ENCODE measurements at regions not wholly inside any gene's neighbourhood (a gene's known extent, or its start where the extent isn't known, plus 50 kb on each side); places are given as distances from the start of the nearest gene placed in this dataset.

DNA sequence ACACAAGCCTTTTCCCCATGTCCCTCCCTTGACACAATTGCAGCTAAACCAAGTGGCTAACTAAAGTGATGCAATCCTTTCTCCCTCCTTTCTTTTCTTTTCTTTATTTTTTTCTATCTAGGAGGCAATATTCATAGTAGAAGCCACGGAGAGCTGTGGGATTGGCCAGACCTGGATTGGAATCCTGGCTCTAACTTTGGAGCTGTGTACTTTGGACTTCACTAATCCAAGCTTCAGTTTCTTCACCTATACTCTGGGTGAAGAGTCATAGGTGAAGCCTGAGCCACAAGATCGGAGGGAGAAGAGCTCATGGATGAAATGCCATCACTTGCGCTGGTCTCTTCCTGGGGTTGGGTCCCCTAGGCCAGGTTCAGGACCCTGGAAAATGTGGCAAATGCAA, 177.2 kb downstream of the IRX5 start:
- Histone ChIP-seq H3K4me2 (ENCODE audit: low read length) (no peak overlapping the region), H3K27me3 (ENCODE audit: low read length) (no peaks in the 10 kb centered on the region), H3K9me2 (replicated peaks; ENCODE audit: low read length) (no peaks in the 10 kb centered on the region), H2AFZ (ENCODE audit: low read length) (no peak overlapping the region), H3F3A (ENCODE audit: low read length, unreplicated experiment) (no peaks in the 10 kb centered on the region), H4K20me1 (ENCODE audit: low read length) (no peaks in the 10 kb centered on the region), H3K79me2 (ENCODE audit: low read length) (no peaks in the 10 kb centered on the region), H3K27ac (ENCODE audit: low read length) (no peak overlapping the region), H3K4me1 (ENCODE audit: insufficient read depth, low read length) (no peaks in the 10 kb centered on the region), H3K4me3 (ENCODE audit: low read length) (no peak overlapping the region), H3K36me3 (ENCODE audit: low read depth, low read length) (no peaks in the 10 kb centered on the region), H3K9me3 (ENCODE audit: low read length) (no peaks in the 10 kb centered on the region), H3K9ac (ENCODE audit: low read length) (no peak overlapping the region)
- ATAC-seq (no peak), DNase-seq (no peak)
- POLR2A ChIA-PET (ENCODE audit: unreplicated experiment), result no interaction called here
- no TSS peak for BruUV-seq (replicated peaks)
- TF ChIP-seq EZH2 (IDR thresholded peaks at IDR 0.05; ENCODE audit: low read length, unreplicated experiment) (no peak), EZH2phosphoT487 (IDR thresholded peaks at IDR 0.05; ENCODE audit: borderline replicate concordance, low read length) (no peak)
- TF ChIP-seq, protein P1, sequence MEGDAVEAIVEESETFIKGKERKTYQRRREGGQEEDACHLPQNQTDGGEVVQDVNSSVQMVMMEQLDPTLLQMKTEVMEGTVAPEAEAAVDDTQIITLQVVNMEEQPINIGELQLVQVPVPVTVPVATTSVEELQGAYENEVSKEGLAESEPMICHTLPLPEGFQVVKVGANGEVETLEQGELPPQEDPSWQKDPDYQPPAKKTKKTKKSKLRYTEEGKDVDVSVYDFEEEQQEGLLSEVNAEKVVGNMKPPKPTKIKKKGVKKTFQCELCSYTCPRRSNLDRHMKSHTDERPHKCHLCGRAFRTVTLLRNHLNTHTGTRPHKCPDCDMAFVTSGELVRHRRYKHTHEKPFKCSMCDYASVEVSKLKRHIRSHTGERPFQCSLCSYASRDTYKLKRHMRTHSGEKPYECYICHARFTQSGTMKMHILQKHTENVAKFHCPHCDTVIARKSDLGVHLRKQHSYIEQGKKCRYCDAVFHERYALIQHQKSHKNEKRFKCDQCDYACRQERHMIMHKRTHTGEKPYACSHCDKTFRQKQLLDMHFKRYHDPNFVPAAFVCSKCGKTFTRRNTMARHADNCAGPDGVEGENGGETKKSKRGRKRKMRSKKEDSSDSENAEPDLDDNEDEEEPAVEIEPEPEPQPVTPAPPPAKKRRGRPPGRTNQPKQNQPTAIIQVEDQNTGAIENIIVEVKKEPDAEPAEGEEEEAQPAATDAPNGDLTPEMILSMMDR (conservative IDR thresholded peaks at IDR 0.05; ENCODE audit: low read depth, low read length), result no peak
- intact Hi-C loops (cut with micrococcal nuclease), result no loop called here
- CTCF ChIA-PET, result no interaction called here

DNA sequence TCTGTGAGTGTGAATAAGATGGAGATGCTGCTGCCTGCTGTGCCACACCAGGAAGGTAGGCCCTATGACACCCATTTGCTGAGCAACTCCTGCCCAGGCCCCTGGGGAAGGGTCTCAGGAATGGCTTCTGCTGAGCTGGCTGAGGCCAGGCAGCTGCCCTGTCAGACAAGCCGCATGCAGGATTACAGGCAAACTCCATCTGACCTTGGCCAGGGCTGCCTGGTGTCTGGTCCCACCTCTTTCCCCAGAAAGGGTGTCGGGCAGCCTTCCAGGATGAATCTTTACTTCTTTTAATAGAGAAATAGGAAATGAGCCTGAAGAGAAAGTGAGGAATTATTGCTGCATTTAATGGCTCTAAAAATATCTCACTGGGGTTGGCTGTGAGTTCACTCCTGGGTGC, 182.5 kb downstream of the IRX5 start:
- Histone ChIP-seq H3K27me3 (ENCODE audit: low read length) (no peaks in the 10 kb centered on the region), H3K79me2 (ENCODE audit: low read length) (no peaks in the 10 kb centered on the region), H3F3A (ENCODE audit: low read length, unreplicated experiment) (no peaks in the 10 kb centered on the region), H3K9me2 (replicated peaks; ENCODE audit: low read length) (no peaks in the 10 kb centered on the region), H3K9me3 (ENCODE audit: low read length) (no peaks in the 10 kb centered on the region), H3K27ac (ENCODE audit: low read length) (no peak overlapping the region), H2AFZ (ENCODE audit: low read length) (no peak overlapping the region), H3K36me3 (ENCODE audit: low read depth, low read length) (no peaks in the 10 kb centered on the region), H4K20me1 (ENCODE audit: low read length) (no peaks in the 10 kb centered on the region), H3K9ac (ENCODE audit: low read length) (no peak overlapping the region), H3K4me2 (ENCODE audit: low read length) (no peak overlapping the region), H3K4me1 (ENCODE audit: insufficient read depth, low read length) (no peaks in the 10 kb centered on the region), H3K4me3 (ENCODE audit: low read length) (no peak overlapping the region)
- TF ChIP-seq, protein P1 (conservative IDR thresholded peaks at IDR 0.05; ENCODE audit: low read depth, low read length), result no peak
- TF ChIP-seq EZH2 (IDR thresholded peaks at IDR 0.05; ENCODE audit: low read length, unreplicated experiment), result no peak
- no peak for TF ChIP-seq EZH2phosphoT487 (IDR thresholded peaks at IDR 0.05; ENCODE audit: borderline replicate concordance, low read length)
- intact Hi-C loops (cut with micrococcal nuclease), result no loop called here
- POLR2A ChIA-PET (ENCODE audit: unreplicated experiment), result no interaction called here
- CTCF ChIA-PET, result no interaction called here
- ATAC-seq (no peak), DNase-seq (no peak)
- no TSS peak for BruUV-seq (replicated peaks)

DNA sequence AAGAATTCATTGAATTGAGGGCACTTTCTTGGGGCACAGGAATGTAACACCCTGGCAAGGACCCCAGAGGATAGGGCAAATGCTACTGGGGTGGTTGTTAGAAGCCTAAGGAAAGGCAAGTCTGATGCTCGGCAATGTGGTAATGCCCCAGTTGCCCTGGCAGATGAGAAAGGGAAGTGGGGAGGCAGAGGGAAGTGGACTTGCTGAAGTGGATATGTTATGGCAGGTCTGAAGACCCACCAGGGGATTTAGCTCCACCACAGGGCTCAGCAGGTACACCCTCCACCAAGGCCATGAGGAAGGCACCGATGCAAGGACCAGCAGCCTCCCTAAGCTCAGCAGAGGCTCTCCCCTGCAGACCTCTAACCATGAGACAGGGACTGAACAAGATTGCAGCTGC, 184.8 kb downstream of the IRX5 start:
- H4K20me1 ChIP-seq (ENCODE audit: low read length), result no peaks in the 10 kb centered on the region
- CTCF ChIA-PET, result no interaction called here
- H3K9ac ChIP-seq (ENCODE audit: low read length), result no peak overlapping the region

More for the DNA sequence above, 184.8 kb downstream of the IRX5 start:
- TF ChIP-seq, protein P1 (conservative IDR thresholded peaks at IDR 0.05; ENCODE audit: low read depth, low read length), result no peak
- TF ChIP-seq EZH2phosphoT487 (IDR thresholded peaks at IDR 0.05; ENCODE audit: borderline replicate concordance, low read length), result no peak
- TF ChIP-seq EZH2 (IDR thresholded peaks at IDR 0.05; ENCODE audit: low read length, unreplicated experiment), result no peak
- ATAC-seq (no peak), DNase-seq (no peak)
- no peaks in the 10 kb centered on the region for H3F3A ChIP-seq (ENCODE audit: low read length, unreplicated experiment)
- intact Hi-C loops (cut with micrococcal nuclease), result no loop called here
- no peaks in the 10 kb centered on the region for H3K4me1 ChIP-seq (ENCODE audit: insufficient read depth, low read length)
- H3K27ac ChIP-seq (ENCODE audit: low read length), result no peak overlapping the region
- H3K9me2 ChIP-seq (replicated peaks; ENCODE audit: low read length), result no peaks in the 10 kb centered on the region
- no peak overlapping the region for H2AFZ ChIP-seq (ENCODE audit: low read length)
- H3K79me2 ChIP-seq (ENCODE audit: low read length), result no peaks in the 10 kb centered on the region
- H3K9me3 ChIP-seq (ENCODE audit: low read length), result no peaks in the 10 kb centered on the region
- no peak overlapping the region for H3K4me2 ChIP-seq (ENCODE audit: low read length)
- no peak overlapping the region for H3K4me3 ChIP-seq (ENCODE audit: low read length)
- BruUV-seq (replicated peaks), result no TSS peak
- no peaks in the 10 kb centered on the region for H3K27me3 ChIP-seq (ENCODE audit: low read length)
- H3K36me3 ChIP-seq (ENCODE audit: low read depth, low read length), result no peaks in the 10 kb centered on the region
- POLR2A ChIA-PET (ENCODE audit: unreplicated experiment), result no interaction called here
